LNCAP (cell line): ENCODE measurements at regions not wholly inside any gene's neighbourhood (a gene's known extent, or its start where the extent isn't known, plus 50 kb on each side); places are given as distances from the start of the nearest gene placed in this dataset.

Experiments used
- TF ChIP-seq, protein P1 (sequence below): fragments of 450-650 bp; IDR thresholded peaks from 2 replicates; pipeline ENCODE4 v1.5.1; 2017; ENCODE audit warnings: mild to moderate bottlenecking

GRCh38 chr18:66138642-66139041, 387.8 kb downstream of the CDH7 start:
- TF ChIP-seq, protein P1, sequence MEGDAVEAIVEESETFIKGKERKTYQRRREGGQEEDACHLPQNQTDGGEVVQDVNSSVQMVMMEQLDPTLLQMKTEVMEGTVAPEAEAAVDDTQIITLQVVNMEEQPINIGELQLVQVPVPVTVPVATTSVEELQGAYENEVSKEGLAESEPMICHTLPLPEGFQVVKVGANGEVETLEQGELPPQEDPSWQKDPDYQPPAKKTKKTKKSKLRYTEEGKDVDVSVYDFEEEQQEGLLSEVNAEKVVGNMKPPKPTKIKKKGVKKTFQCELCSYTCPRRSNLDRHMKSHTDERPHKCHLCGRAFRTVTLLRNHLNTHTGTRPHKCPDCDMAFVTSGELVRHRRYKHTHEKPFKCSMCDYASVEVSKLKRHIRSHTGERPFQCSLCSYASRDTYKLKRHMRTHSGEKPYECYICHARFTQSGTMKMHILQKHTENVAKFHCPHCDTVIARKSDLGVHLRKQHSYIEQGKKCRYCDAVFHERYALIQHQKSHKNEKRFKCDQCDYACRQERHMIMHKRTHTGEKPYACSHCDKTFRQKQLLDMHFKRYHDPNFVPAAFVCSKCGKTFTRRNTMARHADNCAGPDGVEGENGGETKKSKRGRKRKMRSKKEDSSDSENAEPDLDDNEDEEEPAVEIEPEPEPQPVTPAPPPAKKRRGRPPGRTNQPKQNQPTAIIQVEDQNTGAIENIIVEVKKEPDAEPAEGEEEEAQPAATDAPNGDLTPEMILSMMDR = no peak

GRCh38 chr18:66136039-66136438, 385.2 kb downstream of the CDH7 start:
- TF ChIP-seq, protein P1 = no peak

- TF ChIP-seq, protein P1 = no peak
Measured at GRCh38 chr18:66129248-66129647, 378.4 kb downstream of the CDH7 start.

DNA sequence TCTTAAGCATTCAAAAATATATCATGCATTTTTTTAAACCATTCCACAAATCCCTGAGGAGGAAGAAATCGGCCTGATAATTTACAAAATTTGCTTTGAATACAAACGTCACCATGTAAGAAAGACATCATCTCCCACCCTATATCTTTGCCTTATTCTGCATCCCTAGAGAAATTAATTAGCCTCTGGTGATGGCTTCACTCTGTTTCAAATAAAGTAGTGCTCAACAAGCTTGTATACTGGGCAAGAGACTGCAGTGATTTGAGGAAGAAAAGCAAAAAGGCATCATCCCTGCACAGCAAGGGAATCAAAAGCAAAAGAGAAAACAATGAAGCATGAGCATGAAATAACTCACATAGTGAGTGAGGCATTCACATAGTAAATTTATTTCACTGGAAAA, 375.5 kb downstream of the CDH7 start:
- TF ChIP-seq, protein P1 = no peak

DNA sequence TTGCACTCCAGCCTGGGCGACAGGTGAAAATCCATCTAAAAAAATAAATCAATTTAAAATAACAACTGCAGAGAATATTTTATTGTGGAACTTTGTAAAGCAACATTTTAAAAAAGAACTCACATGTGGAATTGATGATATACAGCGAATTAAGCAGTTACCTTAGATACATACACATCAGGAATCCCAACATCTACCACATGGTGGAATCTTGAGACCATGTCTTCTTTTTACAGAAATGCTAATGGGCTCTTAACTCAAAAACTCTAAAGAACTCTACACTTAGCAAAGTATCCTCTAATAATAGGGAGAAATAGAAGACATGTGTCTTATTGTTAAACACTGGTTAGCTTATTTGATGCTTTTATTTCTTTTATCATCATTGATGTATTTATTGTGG, 373.6 kb downstream of the CDH7 start:
- TF ChIP-seq, protein P1 = peak; percentile 55

DNA sequence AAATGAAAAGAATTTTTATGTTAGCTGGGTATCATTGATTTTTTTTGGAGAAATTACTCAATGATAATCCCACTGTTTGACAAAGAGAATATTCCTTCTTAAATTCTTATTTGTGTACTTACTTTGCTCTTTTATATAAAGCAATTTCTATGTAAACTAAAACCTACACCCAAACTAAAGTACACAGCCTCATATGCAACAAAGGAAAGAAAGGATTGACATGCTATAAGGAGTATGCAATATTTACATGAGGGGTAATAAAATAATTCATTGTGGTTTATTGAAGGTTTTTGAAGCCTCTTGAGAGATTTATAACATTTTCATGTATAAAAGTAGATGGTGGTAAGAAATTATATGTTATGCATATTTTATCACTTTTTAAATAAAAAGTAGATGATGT, 368.5 kb downstream of the CDH7 start:
- TF ChIP-seq, protein P1 = no peak

GRCh38 chr18:66111018-66111417, 360.2 kb downstream of the CDH7 start:
- TF ChIP-seq, protein P1 = no peak

DNA sequence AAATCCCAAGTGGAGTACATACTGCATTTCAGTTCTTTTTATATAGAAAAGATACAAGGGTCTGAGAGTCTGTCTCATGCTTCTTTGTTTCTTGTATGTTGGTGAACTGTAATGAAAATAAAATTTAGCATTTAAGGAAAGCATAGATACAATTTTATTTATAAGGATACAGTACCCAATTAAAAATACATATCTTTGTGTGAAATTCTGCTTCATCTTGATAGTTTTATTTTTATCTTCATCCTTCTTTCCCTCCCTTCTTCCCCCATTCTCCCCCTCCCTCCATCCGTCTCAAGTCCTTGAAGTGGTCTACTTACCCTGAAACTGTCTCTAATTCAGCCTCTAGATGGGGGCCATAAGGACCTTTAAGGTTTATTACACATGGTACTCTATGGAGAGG, 359.8 kb downstream of the CDH7 start:
- TF ChIP-seq, protein P1 = no peak
